Ishikawa (cell line): ENCODE measurements at regions not wholly inside any gene's neighbourhood (a gene's known extent, or its start where the extent isn't known, plus 50 kb on each side); places are given as distances from the start of the nearest gene placed in this dataset.

Experiments
- CEBPB ChIP-seq: IDR thresholded peaks from 2 replicates; pipeline ENCODE4 v1.6.1; 2012
- CREB1 ChIP-seq: IDR thresholded peaks from 2 replicates; pipeline ENCODE4 v1.6.1; 2012; ENCODE audit warnings: low read depth
- EGR1 ChIP-seq: IDR thresholded peaks from 2 replicates; pipeline ENCODE4 v1.6.1; 2012
- EP300 ChIP-seq: IDR thresholded peaks from 2 replicates; pipeline ENCODE4 v1.6.1; 2012; ENCODE audit warnings: borderline replicate concordance
- FOXM1 ChIP-seq: IDR thresholded peaks from 2 replicates; pipeline ENCODE4 v1.6.1; 2012; ENCODE audit warnings: low read depth, borderline replicate concordance
- NFIC ChIP-seq: IDR thresholded peaks from 2 replicates; pipeline ENCODE4 v1.6.1; 2012
- RAD21 ChIP-seq: IDR thresholded peaks from 2 replicates; pipeline ENCODE4 v1.6.1; 2012; ENCODE audit warnings: low read depth
- TAF1 ChIP-seq: IDR thresholded peaks from 2 replicates; pipeline ENCODE4 v1.6.1; 2012; ENCODE audit warnings: low read depth, mild to moderate bottlenecking
- TCF12 ChIP-seq: IDR thresholded peaks from 2 replicates; pipeline ENCODE4 v1.6.1; 2012; ENCODE audit warnings: low read depth
- TEAD4 ChIP-seq: IDR thresholded peaks from 2 replicates; pipeline ENCODE4 v1.6.1; 2012
- YY1 ChIP-seq: IDR thresholded peaks from 2 replicates; pipeline ENCODE4 v1.6.1; 2012; ENCODE audit warnings: low read depth
- ZBTB7A ChIP-seq: IDR thresholded peaks from 2 replicates; pipeline ENCODE4 v1.6.1; 2012; ENCODE audit warnings: low read depth
- TF ChIP-seq, protein P1 (sequence below): IDR thresholded peaks from 2 replicates; pipeline ENCODE4 v1.6.1; 2012; ENCODE audit warnings: low read depth, mild to moderate bottlenecking
- TF ChIP-seq, protein P2 (sequence below): IDR thresholded peaks from 2 replicates; pipeline ENCODE4 v1.6.1; 2012
- TF ChIP-seq, protein P3 (sequence below): IDR thresholded peaks from 2 replicates; pipeline ENCODE4 v1.6.1; 2012

DNA sequence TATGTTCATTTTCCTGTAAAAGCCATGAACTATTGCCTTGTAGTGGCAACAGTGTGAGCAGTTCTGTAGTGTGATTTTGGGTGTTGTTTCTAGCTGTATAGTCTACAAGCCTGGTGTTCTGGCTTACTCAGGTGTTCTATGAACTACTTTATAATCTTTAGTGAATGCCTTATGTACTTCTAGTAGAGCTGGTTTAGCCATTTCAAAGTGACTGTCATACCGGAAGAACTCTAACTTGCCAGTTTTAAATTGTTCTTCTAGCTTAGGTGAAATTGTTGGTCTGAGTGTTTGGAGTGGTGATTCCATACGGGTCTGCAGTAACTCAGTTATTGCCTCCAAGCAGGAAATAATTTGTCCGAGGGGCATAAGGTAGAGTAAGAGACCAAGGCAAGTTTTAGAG is 150.2 kb upstream of the ZNF184 start:
- TF ChIP-seq, protein P1, sequence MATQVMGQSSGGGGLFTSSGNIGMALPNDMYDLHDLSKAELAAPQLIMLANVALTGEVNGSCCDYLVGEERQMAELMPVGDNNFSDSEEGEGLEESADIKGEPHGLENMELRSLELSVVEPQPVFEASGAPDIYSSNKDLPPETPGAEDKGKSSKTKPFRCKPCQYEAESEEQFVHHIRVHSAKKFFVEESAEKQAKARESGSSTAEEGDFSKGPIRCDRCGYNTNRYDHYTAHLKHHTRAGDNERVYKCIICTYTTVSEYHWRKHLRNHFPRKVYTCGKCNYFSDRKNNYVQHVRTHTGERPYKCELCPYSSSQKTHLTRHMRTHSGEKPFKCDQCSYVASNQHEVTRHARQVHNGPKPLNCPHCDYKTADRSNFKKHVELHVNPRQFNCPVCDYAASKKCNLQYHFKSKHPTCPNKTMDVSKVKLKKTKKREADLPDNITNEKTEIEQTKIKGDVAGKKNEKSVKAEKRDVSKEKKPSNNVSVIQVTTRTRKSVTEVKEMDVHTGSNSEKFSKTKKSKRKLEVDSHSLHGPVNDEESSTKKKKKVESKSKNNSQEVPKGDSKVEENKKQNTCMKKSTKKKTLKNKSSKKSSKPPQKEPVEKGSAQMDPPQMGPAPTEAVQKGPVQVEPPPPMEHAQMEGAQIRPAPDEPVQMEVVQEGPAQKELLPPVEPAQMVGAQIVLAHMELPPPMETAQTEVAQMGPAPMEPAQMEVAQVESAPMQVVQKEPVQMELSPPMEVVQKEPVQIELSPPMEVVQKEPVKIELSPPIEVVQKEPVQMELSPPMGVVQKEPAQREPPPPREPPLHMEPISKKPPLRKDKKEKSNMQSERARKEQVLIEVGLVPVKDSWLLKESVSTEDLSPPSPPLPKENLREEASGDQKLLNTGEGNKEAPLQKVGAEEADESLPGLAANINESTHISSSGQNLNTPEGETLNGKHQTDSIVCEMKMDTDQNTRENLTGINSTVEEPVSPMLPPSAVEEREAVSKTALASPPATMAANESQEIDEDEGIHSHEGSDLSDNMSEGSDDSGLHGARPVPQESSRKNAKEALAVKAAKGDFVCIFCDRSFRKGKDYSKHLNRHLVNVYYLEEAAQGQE, result no peak
- no peak for TF ChIP-seq NFIC
- TF ChIP-seq CEBPB, result no peak
- TF ChIP-seq, protein P2, sequence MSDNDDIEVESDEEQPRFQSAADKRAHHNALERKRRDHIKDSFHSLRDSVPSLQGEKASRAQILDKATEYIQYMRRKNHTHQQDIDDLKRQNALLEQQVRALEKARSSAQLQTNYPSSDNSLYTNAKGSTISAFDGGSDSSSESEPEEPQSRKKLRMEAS, result no peak
- TF ChIP-seq TEAD4, result no peak
- no peak for TF ChIP-seq FOXM1
- no peak for TF ChIP-seq ZBTB7A
- no peak for TF ChIP-seq CREB1
- TF ChIP-seq EP300, result no peak
- no peak for TF ChIP-seq TAF1
- no peak for TF ChIP-seq YY1
- TF ChIP-seq, protein P3, sequence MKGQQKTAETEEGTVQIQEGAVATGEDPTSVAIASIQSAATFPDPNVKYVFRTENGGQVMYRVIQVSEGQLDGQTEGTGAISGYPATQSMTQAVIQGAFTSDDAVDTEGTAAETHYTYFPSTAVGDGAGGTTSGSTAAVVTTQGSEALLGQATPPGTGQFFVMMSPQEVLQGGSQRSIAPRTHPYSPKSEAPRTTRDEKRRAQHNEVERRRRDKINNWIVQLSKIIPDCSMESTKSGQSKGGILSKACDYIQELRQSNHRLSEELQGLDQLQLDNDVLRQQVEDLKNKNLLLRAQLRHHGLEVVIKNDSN, result no peak
- no peak for TF ChIP-seq RAD21
- TF ChIP-seq TCF12, result no peak
- no peak for TF ChIP-seq EGR1

DNA sequence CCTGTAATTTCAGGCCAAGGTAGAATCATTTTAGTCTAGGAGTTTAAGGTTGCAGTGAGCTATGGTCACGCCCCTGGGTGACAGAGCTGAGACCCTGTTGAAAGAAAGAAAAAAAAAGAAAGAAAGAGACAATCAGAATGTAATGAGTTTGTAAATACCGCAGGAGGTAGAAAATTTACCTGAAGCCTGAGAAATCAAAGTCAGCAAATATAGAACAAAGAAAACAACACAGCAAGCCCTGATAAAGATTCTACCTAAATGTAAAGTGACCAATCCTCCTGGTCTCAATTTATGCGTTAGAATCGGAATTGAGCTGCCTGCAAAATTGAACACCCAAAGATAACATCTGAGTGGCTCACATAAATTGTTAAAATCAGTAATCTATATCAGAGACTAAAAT is 146.5 kb upstream of the ZNF184 start:
- TF ChIP-seq TAF1 (no peak), YY1 (no peak), EP300 (no peak), RAD21 (no peak), CREB1 (no peak), TCF12 (no peak), TEAD4 (no peak), ZBTB7A (no peak), NFIC (no peak)
- TF ChIP-seq, protein P2, result no peak
- TF ChIP-seq, protein P1, result no peak
- TF ChIP-seq, protein P3, result no peak

DNA sequence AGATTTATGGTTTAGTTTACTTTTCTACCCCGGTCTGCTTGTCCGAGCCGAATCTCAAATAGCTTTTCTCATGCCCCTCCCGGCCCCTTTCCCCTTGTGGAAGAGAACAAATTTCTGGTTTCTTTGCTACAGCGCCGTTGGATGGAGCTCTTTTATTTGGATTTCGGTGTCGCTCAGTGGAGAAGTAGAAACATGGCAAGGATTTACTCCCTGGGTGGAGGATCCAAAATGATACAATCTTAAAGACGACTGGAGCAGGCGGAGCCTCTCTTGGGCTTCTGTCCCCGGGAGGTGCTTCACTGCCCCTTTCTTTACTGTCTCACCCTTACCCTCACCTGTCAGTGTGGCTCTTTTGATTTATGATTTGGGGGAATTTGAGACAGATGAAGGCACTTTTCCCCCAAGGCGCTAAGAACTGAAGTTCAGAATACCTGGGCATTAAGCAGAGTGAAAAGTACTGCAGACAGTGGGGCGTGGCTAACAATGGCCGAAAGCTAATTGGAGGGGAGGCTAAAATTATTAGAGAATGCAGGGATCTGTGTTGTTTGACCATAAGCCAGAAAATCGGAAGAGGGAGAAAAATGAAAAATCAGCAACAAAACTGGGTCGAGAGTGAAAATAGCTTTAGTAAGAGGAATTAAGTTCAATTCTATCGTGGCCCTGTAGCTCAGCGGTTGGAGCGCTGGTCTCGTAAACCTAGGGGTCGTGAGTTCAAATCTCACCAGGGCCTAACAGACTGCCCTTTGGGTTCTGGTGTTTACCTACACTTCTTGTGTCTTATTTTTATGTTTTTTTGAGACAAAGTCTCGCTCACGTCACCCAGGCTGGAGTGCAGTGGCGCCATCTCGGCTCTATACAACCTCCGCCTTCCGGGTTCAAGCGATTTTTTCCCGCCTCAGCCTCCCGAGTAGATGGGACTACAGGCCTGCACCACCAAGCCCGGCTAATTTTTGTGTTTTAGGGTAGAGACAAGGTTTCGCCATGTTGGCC is 145.1 kb upstream of the ZNF184 start:
- TF ChIP-seq TEAD4 (0 out of 2 replicates have a peak, but pooled peaks have one; percentile 13), EGR1 (no peak), RAD21 (peak; percentile 18; the same call in 1 of the 2 replicates), YY1 (no peak), FOXM1 (no peak)
- TF ChIP-seq, protein P1, result no peak
- TF ChIP-seq, protein P2, result no peak
